Activated naive CD4-positive, alpha-beta T cell treated with anti-CD3 and anti-CD28 coated beads, Interleukin-2, amount 50 U/mL, for 72 hours (primary cell): ENCODE measurements at regions not wholly inside any gene's neighbourhood (a gene's known extent, or its start where the extent isn't known, plus 50 kb on each side); places are given as distances from the start of the nearest gene placed in this dataset.
"Not testable (repeated sequence)": the region's sequence is repeated elsewhere in the genome, so short reads cannot be mapped to it uniquely, and the experiment has no call there.

Source experiments
- ATAC-seq, 2 donors: fragments of 150-1000 bp; cut with Tn5 transposase; 2 replicates each; pipeline ENCODE4 v1.10.0; 2021; ENCODE audit warnings: mild to moderate bottlenecking in 2 of 2, moderate library complexity in 2 of 2
- DNase-seq, 2 donors: peaks; one replicate each; pipeline ENCODE4 v3.0.0; 2021 to 2022; ENCODE audit warnings: low spot score in 2 of 2
- H3K27ac Mint-ChIP-seq, 2 donors: one replicate each; pipeline ENCODE4 v1.8.0; 2022; ENCODE audit warnings: mild to moderate bottlenecking in 2 of 2, mixed read lengths in 2 of 2
- H3K36me3 Mint-ChIP-seq, 2 donors: one replicate each; pipeline ENCODE4 v1.8.0; 2022; ENCODE audit warnings: mixed read lengths in 2 of 2
- H3K9me3 Mint-ChIP-seq, 2 donors: one replicate each; pipeline ENCODE4 v1.8.0; 2022; ENCODE audit warnings: mixed read lengths in 2 of 2

DNA sequence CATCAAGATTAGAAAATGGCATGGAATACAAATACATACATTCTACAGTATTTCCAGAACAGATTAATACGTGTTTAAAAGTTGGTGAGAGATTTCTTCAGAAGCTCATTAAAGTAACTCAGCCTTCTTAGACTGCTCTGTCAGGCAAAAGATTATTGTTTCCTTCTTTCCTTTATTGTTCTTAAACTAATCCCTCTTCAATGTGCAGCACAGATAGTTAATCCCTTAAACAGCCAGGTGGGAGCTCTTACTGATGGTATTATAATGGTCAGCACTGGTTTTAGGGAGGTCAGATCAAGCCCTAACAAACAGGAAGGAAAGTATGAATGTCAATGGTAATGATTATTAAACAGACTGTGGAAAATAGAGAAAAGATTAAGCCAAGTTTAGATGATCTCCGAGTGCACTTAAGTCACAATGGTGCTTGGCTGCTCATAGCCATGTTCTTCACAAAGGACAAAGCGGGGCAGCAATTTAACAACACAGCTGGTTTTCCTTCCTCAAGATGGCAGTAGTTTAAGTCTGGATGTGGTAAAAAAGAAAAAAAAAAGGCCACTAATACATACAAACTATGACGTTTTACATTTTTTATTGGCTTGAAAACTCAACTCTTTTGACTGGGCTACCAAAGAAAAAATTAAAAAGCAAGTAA lies 992.6 kb downstream of the PCDH9 start:
- Mint-ChIP-seq H3K27ac (no peak overlapping the region), H3K9me3 (peaks cover 20 to 25% of the 10 kb centered on the region in 2 donors), H3K36me3 (peaks cover 0 to 6% of the 10 kb centered on the region in 2 donors)
- no peak for ATAC-seq
- no peak for DNase-seq

DNA sequence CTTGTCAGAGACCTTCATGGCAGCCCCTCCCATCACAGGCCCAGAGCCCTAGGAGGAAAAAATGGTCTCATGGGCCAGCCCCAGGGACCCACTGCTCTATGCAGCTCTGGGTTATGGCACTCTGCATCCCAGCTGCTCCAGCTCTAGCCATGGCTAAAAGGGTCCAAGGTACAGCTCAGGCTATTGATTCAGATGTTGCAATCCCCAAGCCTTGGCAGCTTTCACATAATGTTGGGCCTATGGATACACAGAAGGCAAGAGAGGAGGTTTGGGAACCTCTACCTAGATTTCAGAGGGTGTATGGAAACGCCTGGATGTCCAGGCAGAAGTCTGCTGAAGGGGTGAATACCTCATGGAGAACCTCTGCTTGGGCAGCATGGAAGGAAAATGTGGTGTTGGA lies 996.0 kb downstream of the PCDH9 start:
- DNase-seq (no peak), ATAC-seq (no peak)
- Mint-ChIP-seq H3K36me3 (peaks cover 0 to 6% of the 10 kb centered on the region in 2 donors), H3K27ac (no peak overlapping the region), H3K9me3 (peaks cover 30 to 36% of the 10 kb centered on the region in 2 donors)

DNA sequence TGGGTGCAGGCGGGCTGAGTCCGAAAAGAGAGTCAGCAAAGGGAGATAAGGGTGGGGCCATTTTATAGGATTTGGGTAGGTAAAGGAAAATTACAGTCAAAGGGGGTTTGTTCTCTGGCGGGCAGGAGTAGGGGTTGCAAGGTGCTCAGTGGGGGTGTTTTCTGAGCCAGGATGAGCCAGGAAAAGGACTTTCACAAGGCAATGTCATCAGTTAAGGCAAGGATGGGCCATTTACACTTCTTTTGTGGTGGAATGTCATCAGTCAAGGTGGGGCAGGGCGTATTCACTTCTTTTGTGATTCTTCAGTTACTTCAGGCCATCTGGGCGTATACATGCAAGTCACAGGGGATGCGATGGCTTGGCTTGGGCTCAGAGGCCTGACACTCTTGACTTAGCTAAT lies 998.2 kb downstream of the PCDH9 start:
- peaks cover 31 to 46% of the 10 kb centered on the region in 2 donors for H3K9me3 Mint-ChIP-seq
- not testable (repeated sequence) for ATAC-seq, H3K36me3 Mint-ChIP-seq

DNA sequence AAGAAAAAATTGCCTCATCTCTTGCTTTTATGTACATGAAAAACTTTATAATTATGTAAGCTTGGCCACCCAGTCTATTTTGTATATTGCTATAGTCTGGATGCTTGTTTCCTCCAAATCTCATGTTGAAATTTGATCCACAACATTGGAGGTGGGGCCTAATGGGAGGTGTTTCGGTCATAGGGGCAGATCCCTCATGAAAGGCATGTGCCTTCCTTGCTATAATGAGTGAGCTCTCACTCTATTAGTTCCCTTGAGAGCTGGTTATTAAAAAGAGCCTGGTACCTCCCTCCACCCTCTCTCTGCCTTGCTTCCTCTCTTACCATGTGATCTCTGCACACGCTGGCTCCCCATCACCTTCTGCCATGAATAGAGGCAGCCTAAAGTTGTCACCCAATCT lies 1005.1 kb downstream of the PCDH9 start:
- no peak for ATAC-seq
- no peak overlapping the region for H3K27ac Mint-ChIP-seq
- peaks cover 10 to 24% of the 10 kb centered on the region in 2 donors for H3K9me3 Mint-ChIP-seq
- DNase-seq: no peak
- peaks cover 0 to 4% of the 10 kb centered on the region in 2 donors for H3K36me3 Mint-ChIP-seq

More for the DNA sequence above, 998.2 kb downstream of the PCDH9 start:
- DNase-seq, H3K27ac Mint-ChIP-seq: not testable (repeated sequence)

DNA sequence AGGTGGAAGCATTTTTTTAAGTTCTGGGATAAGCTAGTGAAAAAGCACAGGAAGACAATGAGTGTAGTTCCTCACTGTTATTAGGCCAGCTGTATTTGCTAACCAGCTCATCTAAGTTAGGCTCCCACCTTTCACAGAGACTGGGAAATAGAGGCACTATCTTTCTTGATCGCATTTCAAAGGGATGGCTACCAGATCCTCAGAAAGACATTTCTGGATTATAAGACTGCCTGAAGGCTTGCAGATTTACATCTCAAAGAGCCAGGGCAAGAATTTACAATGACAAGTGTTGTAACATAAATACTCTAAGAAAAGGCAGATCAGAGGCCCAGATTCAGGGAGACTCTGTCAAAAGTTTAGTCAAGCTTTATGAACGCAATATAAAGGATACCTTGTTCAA lies 1005.5 kb downstream of the PCDH9 start:
- Mint-ChIP-seq H3K36me3 (peaks cover 0 to 4% of the 10 kb centered on the region in 2 donors), H3K9me3 (peaks cover 10 to 24% of the 10 kb centered on the region in 2 donors), H3K27ac (no peak overlapping the region)
- DNase-seq (no peak), ATAC-seq (no peak)

DNA sequence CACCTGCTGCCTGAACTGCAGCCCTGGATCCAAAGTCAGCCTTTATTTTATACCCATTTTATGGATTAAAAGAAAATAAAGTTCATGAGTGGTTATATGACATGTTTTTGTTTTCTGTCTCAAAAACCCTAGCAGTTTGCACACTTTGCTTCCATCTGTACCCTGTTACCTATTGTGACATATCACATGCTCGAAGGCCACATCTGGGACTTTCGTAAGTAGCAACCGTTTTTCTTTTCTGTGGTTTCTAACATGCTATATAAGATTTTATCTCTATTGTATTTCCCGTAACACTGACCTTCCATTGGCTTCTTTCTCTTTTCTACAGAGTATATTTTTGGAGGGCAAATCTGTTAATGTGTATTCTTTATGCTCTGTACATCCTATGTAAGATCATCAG lies 1007.2 kb downstream of the PCDH9 start:
- Mint-ChIP-seq H3K36me3 (peaks cover 0 to 3% of the 10 kb centered on the region in 2 donors), H3K27ac (no peak overlapping the region), H3K9me3 (peaks cover 5 to 14% of the 10 kb centered on the region in 2 donors)
- no peak for ATAC-seq
- DNase-seq: no peak

DNA sequence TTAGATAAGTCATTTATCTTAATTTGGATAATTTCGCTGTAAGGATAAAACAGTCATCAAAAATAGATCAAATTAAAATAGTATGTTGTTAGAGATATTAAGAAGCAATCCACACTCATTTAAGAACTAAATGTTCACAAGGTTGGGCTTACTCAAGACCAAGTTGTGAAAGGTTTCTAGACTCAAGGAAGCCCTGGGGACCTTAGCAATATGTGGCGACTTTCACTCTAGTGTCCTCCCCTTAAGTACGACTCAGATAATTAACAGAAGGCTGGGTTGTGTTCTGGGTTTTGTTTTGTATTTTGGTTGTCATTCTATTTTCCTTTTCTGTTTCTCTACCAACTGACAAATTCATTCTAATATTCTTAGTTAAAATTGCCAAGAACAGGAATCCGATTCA lies 1008.0 kb downstream of the PCDH9 start:
- peaks cover 5 to 10% of the 10 kb centered on the region in 2 donors for H3K9me3 Mint-ChIP-seq
- no peak for DNase-seq
- no peaks in the 10 kb centered on the region for H3K36me3 Mint-ChIP-seq
- no peak for ATAC-seq
- no peak overlapping the region for H3K27ac Mint-ChIP-seq

DNA sequence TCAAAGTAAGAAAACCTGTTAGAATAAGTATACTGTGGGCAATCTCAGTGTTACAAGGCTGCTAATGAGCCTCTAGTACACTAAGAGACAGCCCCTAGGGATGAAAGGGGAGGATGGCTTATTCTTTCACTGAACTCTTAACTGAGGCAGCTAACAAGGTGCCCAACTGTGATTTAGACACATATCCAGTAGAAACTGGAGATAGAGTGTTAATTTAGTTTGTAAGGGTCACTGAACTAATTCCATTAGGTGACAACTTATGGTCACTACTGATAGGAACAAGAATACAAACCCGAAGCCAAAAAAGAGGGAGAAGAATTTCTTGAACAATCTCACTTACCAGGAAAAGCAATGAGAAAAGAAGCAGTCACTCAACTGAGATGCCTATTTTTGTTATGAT lies 1010.6 kb downstream of the PCDH9 start:
- H3K27ac Mint-ChIP-seq: no peak overlapping the region
- H3K36me3 Mint-ChIP-seq: peaks cover 0 to 4% of the 10 kb centered on the region in 2 donors
- H3K9me3 Mint-ChIP-seq: peaks cover 4 to 5% of the 10 kb centered on the region in 2 donors
- no peak for DNase-seq
- no peak for ATAC-seq

DNA sequence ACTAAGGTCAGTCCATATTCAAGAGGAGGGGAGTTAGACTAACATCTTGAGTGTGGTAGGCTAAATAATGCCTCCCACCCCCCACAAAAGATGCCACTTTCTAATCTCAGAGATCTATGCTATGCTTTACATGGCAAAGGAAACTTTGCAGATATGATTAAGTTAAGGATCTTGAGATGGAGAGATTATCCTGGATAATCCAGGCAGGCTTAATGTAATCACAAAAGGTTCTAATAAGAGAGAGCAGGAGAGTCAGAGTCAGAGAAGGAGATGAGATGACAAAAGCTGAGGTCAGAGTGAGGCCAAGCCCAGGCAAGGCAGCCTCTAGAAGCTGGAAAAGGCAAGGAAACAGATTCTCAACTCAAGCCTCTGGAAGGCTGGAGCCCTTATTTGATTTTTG lies 1011.6 kb downstream of the PCDH9 start:
- DNase-seq (no peak), ATAC-seq (no peak)
- peaks cover 4 to 5% of the 10 kb centered on the region in 2 donors for H3K9me3 Mint-ChIP-seq
- no peak overlapping the region for H3K27ac Mint-ChIP-seq
- H3K36me3 Mint-ChIP-seq: peaks cover 0 to 4% of the 10 kb centered on the region in 2 donors

DNA sequence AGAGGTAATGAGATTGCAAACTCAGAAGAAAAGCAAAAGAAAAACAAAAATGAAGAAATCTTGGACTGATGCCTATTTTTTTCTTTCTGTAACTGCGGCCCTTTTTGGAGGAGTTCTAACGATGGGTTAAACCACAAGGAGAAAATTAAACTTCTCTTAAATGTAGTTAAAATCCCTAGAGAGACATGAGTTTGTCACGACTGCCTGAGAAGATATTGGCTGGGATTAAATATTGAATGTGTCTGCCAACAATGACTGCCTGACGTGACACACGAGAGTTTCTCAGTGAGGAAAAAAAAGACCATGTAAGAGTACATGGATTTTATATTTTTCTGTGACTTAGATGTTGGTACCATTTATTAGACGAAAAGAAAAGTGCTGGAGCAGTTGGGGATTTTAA lies 1013.4 kb downstream of the PCDH9 start:
- Mint-ChIP-seq H3K27ac (no peak overlapping the region), H3K36me3 (peaks cover 0 to 4% of the 10 kb centered on the region in 2 donors), H3K9me3 (peaks cover 8 to 12% of the 10 kb centered on the region in 2 donors)
- DNase-seq: no peak
- no peak for ATAC-seq

DNA sequence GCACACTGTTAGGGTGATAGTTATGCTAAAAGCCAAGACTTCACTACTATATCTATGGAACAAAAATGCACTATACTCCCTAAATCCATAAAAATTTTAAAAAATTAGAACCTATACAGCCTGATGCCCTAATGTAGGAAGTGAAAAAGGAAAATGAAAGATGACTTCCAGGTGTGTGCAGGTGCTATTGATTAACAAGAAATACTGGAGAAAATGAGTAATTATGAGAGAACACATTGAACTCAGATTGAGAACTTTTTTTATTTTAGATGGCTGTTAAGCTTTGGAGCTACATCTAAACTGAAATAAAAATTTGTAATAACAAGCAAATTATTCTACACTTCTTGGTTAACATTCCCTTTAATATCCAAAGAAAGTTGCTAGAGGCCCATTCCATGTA lies 1015.7 kb downstream of the PCDH9 start:
- H3K36me3 Mint-ChIP-seq: peaks cover 0 to 4% of the 10 kb centered on the region in 2 donors
- ATAC-seq (no peak), DNase-seq (no peak)
- H3K27ac Mint-ChIP-seq: no peak overlapping the region
- peaks cover 13 to 15% of the 10 kb centered on the region in 2 donors for H3K9me3 Mint-ChIP-seq

DNA sequence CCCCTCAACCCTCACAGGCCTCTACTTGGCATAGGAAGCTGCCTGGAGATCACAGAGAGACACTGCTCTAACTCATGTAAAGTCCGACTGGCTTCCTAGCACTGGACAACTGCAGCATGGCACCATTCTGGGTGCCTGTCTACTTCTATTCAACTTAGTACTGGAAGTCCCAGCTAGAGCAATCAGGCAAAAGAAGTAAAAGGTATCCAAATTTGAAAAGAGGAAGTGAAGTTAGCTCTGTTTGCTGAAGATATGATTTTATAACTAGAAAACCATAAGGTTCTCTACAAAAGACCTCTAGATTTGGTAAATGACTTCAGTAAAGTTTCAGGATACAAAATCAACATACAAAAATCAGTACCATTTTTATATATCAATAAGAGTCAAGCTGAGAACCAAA lies 1017.6 kb downstream of the PCDH9 start:
- Mint-ChIP-seq H3K9me3 (peaks cover 13 to 15% of the 10 kb centered on the region in 2 donors), H3K27ac (no peak overlapping the region), H3K36me3 (peaks cover 0 to 4% of the 10 kb centered on the region in 2 donors)
- ATAC-seq: no peak
- DNase-seq: no peak

DNA sequence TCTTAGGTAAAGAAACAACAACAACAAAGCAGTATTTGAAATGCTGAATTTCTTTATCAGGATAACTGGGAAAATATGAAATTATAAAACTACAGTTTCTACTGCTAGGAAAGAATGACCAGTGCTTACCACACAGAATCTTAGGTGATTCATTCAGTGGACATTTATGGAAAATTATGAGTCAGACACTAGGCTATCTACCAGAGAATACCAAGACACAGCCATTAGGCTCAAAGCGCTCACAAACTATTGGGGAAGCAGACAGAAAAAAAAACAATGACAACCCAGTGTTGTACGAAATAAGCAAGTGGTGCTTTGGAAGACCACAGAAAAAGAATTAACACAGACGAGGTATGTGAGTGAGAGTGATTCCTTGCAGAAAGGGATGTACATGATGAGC lies 1019.5 kb downstream of the PCDH9 start:
- Mint-ChIP-seq H3K36me3 (peaks cover 0 to 1% of the 10 kb centered on the region in 2 donors), H3K9me3 (peaks cover 12% of the 10 kb centered on the region in 2 donors), H3K27ac (no peak overlapping the region)
- no peak for DNase-seq
- ATAC-seq: no peak

DNA sequence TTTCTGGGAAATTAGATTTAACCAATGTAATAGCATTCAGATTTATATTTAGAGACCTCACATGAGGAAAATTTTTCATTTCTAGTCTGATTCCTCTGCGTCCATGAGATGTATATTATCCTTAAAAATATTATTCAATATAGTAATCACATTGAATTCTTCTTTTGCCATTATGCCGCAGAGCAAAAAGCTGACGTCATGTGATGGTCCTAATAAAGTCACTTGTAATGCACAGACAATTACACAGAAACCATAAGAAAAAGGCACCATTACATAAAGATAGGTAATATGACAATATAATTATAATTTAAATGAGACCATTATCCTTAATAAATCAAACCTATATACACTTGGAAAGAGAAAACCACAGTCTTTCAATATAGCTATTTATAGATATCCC lies 1021.5 kb downstream of the PCDH9 start:
- no peaks in the 10 kb centered on the region for H3K36me3 Mint-ChIP-seq
- ATAC-seq (no peak), DNase-seq (no peak)
- H3K27ac Mint-ChIP-seq: no peak overlapping the region
- H3K9me3 Mint-ChIP-seq: peaks cover 14% of the 10 kb centered on the region in 2 donors

DNA sequence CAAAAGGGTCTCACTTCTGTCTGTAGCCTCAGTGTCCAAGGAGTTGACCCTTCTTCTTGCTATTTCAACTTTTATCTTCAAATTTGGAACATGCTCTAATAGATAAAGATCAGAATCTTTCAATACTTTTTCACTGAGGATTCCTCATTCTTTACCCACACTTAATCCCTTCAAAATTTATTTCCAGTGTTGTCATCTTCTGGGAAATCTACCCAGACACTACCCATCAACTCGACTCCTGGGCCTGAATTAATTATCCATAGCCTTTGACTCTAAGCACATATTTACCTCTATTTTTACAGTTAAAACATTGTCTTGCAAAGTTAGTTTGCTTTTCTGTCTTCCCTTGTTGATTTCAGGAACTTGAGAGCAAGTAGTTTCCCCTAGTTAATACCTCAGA lies 1022.5 kb downstream of the PCDH9 start:
- Mint-ChIP-seq H3K9me3 (peaks cover 14 to 19% of the 10 kb centered on the region in 2 donors), H3K27ac (no peak overlapping the region), H3K36me3 (no peaks in the 10 kb centered on the region)
- no peak for ATAC-seq
- no peak for DNase-seq

DNA sequence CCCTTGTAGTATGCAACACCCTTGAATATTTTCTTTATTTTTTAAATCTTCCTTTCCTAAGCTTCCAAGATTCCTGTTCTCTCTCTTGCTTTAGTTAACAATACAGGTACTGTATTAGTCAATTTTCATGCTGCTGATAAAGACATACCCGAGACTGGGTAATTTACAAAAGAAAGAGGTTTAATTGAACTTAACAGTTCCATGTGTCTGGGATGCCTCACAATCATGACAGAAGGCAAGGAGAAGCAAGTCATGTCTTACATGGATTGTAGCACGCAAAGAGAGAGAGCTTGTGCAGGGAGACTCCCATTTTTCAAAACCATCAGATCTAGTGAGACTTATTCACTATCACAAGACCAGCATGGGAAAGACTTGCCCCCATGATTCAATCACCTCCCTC lies 1024.3 kb downstream of the PCDH9 start:
- Mint-ChIP-seq H3K27ac (no peak overlapping the region), H3K9me3 (peaks cover 8 to 15% of the 10 kb centered on the region in 2 donors), H3K36me3 (no peaks in the 10 kb centered on the region)
- DNase-seq (no peak), ATAC-seq (no peak)

DNA sequence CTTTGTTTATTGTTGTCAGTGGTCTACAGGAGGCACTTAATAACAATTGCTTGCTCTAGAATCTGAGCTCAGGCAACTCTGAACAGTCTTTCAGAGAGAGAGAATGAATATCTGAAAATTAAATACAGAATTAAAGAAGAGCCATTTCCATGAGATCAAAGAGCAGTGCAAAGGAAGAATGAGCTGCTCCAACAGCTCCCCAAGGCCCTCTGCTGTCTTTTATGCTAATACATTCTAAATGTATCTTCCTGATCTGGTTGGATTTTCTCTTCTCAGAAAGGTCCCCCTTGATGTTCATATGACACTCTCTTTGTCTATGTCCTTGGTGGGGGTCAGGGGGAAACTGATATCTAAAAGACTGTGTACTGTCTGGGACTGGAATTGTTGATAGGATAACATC lies 1029.6 kb downstream of the PCDH9 start:
- H3K9me3 Mint-ChIP-seq: peaks cover 16 to 24% of the 10 kb centered on the region in 2 donors
- no peaks in the 10 kb centered on the region for H3K36me3 Mint-ChIP-seq
- no peak overlapping the region for H3K27ac Mint-ChIP-seq
- no peak for ATAC-seq
- no peak for DNase-seq

DNA sequence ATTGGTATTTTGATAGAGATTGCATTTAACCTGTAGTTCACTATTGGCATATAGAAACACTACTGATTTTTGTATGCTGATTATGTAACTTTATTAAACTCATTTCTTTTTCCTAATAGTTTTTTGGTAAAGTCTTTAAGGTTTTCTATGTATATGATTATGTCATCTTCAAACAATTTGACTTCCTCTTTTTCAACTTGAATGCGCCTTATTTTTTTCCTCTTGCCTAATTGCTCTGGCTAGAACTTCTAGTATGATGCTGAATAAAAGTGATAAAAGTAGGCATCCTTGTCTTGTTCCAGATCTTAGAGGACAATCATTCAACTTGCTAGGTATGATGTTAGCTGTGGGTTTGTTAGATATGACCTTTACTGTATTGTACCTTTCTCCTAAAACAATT lies 1034.9 kb downstream of the PCDH9 start:
- DNase-seq (no peak), ATAC-seq (no peak)
- no peak overlapping the region for H3K27ac Mint-ChIP-seq
- H3K36me3 Mint-ChIP-seq: no peaks in the 10 kb centered on the region
- H3K9me3 Mint-ChIP-seq: peaks cover 10 to 12% of the 10 kb centered on the region in 2 donors
